SU-DHL-6 (cell line): ENCODE measurements at regions not wholly inside any gene's neighbourhood (a gene's known extent, or its start where the extent isn't known, plus 50 kb on each side); places are given as distances from the start of the nearest gene placed in this dataset.
"Not testable (repeated sequence)": the region's sequence is repeated elsewhere in the genome, so short reads cannot be mapped to it uniquely, and the experiment has no call there.

Experiments used
- EZH2phosphoT487 ChIP-seq: fragments of 200-600 bp; sonication (generic), shearing (Covaris generic); conservative IDR thresholded peaks from 2 replicates; pipeline ENCODE4 v1.6.1; 2018; ENCODE audit warnings: mild to moderate bottlenecking, antibody characterized with exemption, low read length, moderate library complexity, mixed read lengths
- TF ChIP-seq, protein P1 (sequence below): fragments of 200-600 bp; sonication (generic); IDR thresholded peaks from one replicate; pipeline ENCODE4 v1.5.1; 2017; ENCODE audit warnings: antibody characterized with exemption, mild to moderate bottlenecking, low read length, moderate library complexity; ENCODE audit not compliant: insufficient read depth, poor library complexity, severe bottlenecking

GRCh38 chr6:10134185-10134584 is 280.7 kb downstream of the TFAP2A start:
- TF ChIP-seq, protein P1, sequence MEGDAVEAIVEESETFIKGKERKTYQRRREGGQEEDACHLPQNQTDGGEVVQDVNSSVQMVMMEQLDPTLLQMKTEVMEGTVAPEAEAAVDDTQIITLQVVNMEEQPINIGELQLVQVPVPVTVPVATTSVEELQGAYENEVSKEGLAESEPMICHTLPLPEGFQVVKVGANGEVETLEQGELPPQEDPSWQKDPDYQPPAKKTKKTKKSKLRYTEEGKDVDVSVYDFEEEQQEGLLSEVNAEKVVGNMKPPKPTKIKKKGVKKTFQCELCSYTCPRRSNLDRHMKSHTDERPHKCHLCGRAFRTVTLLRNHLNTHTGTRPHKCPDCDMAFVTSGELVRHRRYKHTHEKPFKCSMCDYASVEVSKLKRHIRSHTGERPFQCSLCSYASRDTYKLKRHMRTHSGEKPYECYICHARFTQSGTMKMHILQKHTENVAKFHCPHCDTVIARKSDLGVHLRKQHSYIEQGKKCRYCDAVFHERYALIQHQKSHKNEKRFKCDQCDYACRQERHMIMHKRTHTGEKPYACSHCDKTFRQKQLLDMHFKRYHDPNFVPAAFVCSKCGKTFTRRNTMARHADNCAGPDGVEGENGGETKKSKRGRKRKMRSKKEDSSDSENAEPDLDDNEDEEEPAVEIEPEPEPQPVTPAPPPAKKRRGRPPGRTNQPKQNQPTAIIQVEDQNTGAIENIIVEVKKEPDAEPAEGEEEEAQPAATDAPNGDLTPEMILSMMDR: not testable (repeated sequence)
- TF ChIP-seq EZH2phosphoT487: not testable (repeated sequence)
